ENCODE measurements at regions not wholly inside any gene's neighbourhood (a gene's known extent, or its start where the extent isn't known, plus 50 kb on each side); places are given as distances from the start of the nearest gene placed in this dataset.

DNA sequence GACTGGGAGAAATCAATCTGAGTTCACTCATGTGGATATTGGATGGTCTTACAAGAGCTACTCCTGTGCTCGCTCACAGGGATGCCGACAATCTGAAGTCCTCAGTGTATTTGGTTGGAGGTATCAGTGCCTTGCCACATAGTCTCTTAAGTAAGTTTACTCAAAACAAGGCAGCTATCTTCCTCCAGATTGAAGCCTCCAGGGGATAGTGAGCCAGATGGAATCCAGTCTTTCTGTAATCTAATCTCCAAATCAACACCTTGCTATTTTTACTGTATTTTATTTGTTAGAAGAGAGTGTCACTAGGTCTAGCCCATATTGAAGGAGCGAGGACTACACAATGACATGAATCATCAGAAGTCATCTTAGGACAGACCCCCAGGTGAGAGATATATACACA, 456.6 kb upstream of the POT1 start:
- TF ChIP-seq, protein P1, sequence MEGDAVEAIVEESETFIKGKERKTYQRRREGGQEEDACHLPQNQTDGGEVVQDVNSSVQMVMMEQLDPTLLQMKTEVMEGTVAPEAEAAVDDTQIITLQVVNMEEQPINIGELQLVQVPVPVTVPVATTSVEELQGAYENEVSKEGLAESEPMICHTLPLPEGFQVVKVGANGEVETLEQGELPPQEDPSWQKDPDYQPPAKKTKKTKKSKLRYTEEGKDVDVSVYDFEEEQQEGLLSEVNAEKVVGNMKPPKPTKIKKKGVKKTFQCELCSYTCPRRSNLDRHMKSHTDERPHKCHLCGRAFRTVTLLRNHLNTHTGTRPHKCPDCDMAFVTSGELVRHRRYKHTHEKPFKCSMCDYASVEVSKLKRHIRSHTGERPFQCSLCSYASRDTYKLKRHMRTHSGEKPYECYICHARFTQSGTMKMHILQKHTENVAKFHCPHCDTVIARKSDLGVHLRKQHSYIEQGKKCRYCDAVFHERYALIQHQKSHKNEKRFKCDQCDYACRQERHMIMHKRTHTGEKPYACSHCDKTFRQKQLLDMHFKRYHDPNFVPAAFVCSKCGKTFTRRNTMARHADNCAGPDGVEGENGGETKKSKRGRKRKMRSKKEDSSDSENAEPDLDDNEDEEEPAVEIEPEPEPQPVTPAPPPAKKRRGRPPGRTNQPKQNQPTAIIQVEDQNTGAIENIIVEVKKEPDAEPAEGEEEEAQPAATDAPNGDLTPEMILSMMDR (conservative IDR thresholded peaks at IDR 0.05; ENCODE audit: low read depth in 2 of 2) = no peak
- TF ChIP-seq, protein P2, sequence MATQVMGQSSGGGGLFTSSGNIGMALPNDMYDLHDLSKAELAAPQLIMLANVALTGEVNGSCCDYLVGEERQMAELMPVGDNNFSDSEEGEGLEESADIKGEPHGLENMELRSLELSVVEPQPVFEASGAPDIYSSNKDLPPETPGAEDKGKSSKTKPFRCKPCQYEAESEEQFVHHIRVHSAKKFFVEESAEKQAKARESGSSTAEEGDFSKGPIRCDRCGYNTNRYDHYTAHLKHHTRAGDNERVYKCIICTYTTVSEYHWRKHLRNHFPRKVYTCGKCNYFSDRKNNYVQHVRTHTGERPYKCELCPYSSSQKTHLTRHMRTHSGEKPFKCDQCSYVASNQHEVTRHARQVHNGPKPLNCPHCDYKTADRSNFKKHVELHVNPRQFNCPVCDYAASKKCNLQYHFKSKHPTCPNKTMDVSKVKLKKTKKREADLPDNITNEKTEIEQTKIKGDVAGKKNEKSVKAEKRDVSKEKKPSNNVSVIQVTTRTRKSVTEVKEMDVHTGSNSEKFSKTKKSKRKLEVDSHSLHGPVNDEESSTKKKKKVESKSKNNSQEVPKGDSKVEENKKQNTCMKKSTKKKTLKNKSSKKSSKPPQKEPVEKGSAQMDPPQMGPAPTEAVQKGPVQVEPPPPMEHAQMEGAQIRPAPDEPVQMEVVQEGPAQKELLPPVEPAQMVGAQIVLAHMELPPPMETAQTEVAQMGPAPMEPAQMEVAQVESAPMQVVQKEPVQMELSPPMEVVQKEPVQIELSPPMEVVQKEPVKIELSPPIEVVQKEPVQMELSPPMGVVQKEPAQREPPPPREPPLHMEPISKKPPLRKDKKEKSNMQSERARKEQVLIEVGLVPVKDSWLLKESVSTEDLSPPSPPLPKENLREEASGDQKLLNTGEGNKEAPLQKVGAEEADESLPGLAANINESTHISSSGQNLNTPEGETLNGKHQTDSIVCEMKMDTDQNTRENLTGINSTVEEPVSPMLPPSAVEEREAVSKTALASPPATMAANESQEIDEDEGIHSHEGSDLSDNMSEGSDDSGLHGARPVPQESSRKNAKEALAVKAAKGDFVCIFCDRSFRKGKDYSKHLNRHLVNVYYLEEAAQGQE (IDR thresholded peaks at IDR 0.05; ENCODE audit: unreplicated experiment) = no peak
- TF ChIP-seq EZH2phosphoT487 (IDR thresholded peaks at IDR 0.05; ENCODE audit: unreplicated experiment) (no peak), STAT1 (IDR thresholded peaks at IDR 0.05; ENCODE audit: unreplicated experiment) (no peak), POLR2AphosphoS5 (IDR thresholded peaks at IDR 0.05; ENCODE audit: low read depth) (no peak), EZH2 (IDR thresholded peaks at IDR 0.05; ENCODE audit: low read depth, unreplicated experiment) (no peak)

Data from GM23338 (cell line).